ENCODE measurements at regions not wholly inside any gene's neighbourhood (a gene's known extent, or its start where the extent isn't known, plus 50 kb on each side); places are given as distances from the start of the nearest gene placed in this dataset.

- TF ChIP-seq CTCF (IDR thresholded peaks at IDR 0.05) (no peak), EZH2 (IDR thresholded peaks at IDR 0.05; ENCODE audit: borderline replicate concordance, insufficient read depth, low read depth, low read length, poor library complexity, severe bottlenecking) (no peak)
Measured at GRCh38 chr1:224805889-224806288, 123.6 kb upstream of the DNAH14 start.

All from B cell (primary cell).